ENCODE measurements at regions not wholly inside any gene's neighbourhood (a gene's known extent, or its start where the extent isn't known, plus 50 kb on each side); places are given as distances from the start of the nearest gene placed in this dataset.
A peak's percentile ranks its signal among the peaks of the same experiment; 100 is the strongest.

GRCh38 chr18:28808373-28808772 lies 631.4 kb upstream of the CDH2 start:
- DNase-seq, result no peak

GRCh38 chr18:28805491-28805890 lies 628.6 kb upstream of the CDH2 start:
- no peak for DNase-seq

GRCh38 chr18:28804512-28805202 lies 627.7 kb upstream of the CDH2 start:
- no peak for DNase-seq

GRCh38 chr18:28802546-28802945 lies 625.6 kb upstream of the CDH2 start:
- peak; percentile 61 for DNase-seq

GRCh38 chr18:28801876-28802275 lies 624.9 kb upstream of the CDH2 start:
- DNase-seq, result peak; percentile 11

- peak; percentile 66 for DNase-seq
Observed at GRCh38 chr18:28794459-28795245, 617.7 kb upstream of the CDH2 start.

- no peak for DNase-seq
Observed at GRCh38 chr18:28793901-28794300, 617.0 kb upstream of the CDH2 start.

GRCh38 chr18:28792404-28793086 lies 615.6 kb upstream of the CDH2 start:
- DNase-seq, result no peak

GRCh38 chr18:28791101-28791500 lies 614.2 kb upstream of the CDH2 start:
- DNase-seq, result no peak

- no peak for DNase-seq
Observed at GRCh38 chr18:28789502-28789901, 612.6 kb upstream of the CDH2 start.

- DNase-seq, result peak; percentile 59
Observed at GRCh38 chr18:28786926-28787325, 610.0 kb upstream of the CDH2 start.

- DNase-seq, result no peak
Observed at GRCh38 chr18:28781616-28782362, 604.9 kb upstream of the CDH2 start.

- no peak for DNase-seq
Observed at GRCh38 chr18:28778706-28779105, 601.8 kb upstream of the CDH2 start.

- DNase-seq, result no peak
Observed at GRCh38 chr18:28777756-28778155, 600.8 kb upstream of the CDH2 start.

- DNase-seq, result no peak
Observed at GRCh38 chr18:28771849-28772248, 594.9 kb upstream of the CDH2 start.

- DNase-seq, result no peak
Observed at GRCh38 chr18:28768791-28769768, 592.1 kb upstream of the CDH2 start.

- DNase-seq, result peak; percentile 68
Observed at GRCh38 chr18:28767727-28768211, 590.8 kb upstream of the CDH2 start.

GRCh38 chr18:28767201-28767600 lies 590.3 kb upstream of the CDH2 start:
- no peak for DNase-seq

- no peak for DNase-seq
Observed at GRCh38 chr18:28766721-28767120, 589.8 kb upstream of the CDH2 start.

- peak; percentile 16 for DNase-seq
Observed at GRCh38 chr18:28766027-28766426, 589.1 kb upstream of the CDH2 start.

- DNase-seq, result no peak
Observed at GRCh38 chr18:28760299-28760698, 583.4 kb upstream of the CDH2 start.

Measured in fibroblast of skin of back (primary cell).